ENCODE measurements at regions not wholly inside any gene's neighbourhood (a gene's known extent, or its start where the extent isn't known, plus 50 kb on each side); places are given as distances from the start of the nearest gene placed in this dataset.
"Not testable (repeated sequence)": the region's sequence is repeated elsewhere in the genome, so short reads cannot be mapped to it uniquely, and the experiment has no call there.

DNA sequence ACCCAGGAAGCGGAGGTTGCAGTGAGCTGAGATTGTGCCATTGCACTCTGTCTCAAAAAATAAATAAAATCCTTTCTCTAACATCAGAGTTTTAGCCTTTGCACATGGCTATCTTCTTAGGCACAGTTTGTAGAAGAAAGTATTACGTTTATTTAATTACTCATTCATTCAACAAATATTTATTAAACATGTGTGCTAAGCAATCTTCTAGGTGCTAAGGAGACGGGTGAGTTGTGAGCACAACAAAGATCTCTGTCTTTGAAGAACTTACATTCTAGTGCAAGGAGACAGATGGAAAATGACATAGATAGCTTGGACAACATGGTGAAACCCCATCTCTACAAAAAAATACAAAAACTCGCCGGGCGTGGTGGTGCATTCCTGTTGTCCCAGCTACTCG lies 122.3 kb upstream of the MYO10 start:
- no peaks in the 10 kb centered on the region for H3K4me1 Mint-ChIP-seq
- intact Hi-C loops (cut with micrococcal nuclease): no loop called here
- H3K4me3 Mint-ChIP-seq: no peak overlapping the region
- no peaks in the 10 kb centered on the region for H3K9me3 Mint-ChIP-seq
- H3K27me3 Mint-ChIP-seq: no peaks in the 10 kb centered on the region
- DNase-seq: no peak
- H3K27ac Mint-ChIP-seq: no peak overlapping the region
- no peaks in the 10 kb centered on the region for H3K36me3 Mint-ChIP-seq (ENCODE audit: low read depth)

GRCh38 chr5:17061973-17062470 lies 125.9 kb upstream of the MYO10 start:
- DNase-seq: no peak
- Mint-ChIP-seq H3K27me3 (no peaks in the 10 kb centered on the region), H3K36me3 (ENCODE audit: low read depth) (no peaks in the 10 kb centered on the region)

GRCh38 chr5:17062741-17063140 lies 126.7 kb upstream of the MYO10 start:
- H3K27ac Mint-ChIP-seq; DNase-seq; H3K36me3 Mint-ChIP-seq (ENCODE audit: low read depth); H3K4me1 Mint-ChIP-seq; intact Hi-C loops (cut with micrococcal nuclease); H3K9me3 Mint-ChIP-seq; H3K27me3 Mint-ChIP-seq; H3K4me3 Mint-ChIP-seq: not testable (repeated sequence)

More at GRCh38 chr5:17061973-17062470, 125.9 kb upstream of the MYO10 start:
- no peak overlapping the region for H3K27ac Mint-ChIP-seq
- no peak overlapping the region for H3K4me3 Mint-ChIP-seq
- peaks cover 6% of the 10 kb centered on the region for H3K9me3 Mint-ChIP-seq
- no peaks in the 10 kb centered on the region for H3K4me1 Mint-ChIP-seq
- intact Hi-C loops (cut with micrococcal nuclease): no loop called here

- H3K27me3 Mint-ChIP-seq: no peaks in the 10 kb centered on the region
- H3K9me3 Mint-ChIP-seq: peaks cover 6% of the 10 kb centered on the region
- no peaks in the 10 kb centered on the region for H3K36me3 Mint-ChIP-seq (ENCODE audit: low read depth)
- H3K4me3 Mint-ChIP-seq: no peak overlapping the region
- intact Hi-C loops (cut with micrococcal nuclease): no loop called here
- no peak for DNase-seq
- no peak overlapping the region for H3K27ac Mint-ChIP-seq
- H3K4me1 Mint-ChIP-seq: no peaks in the 10 kb centered on the region
Measured at GRCh38 chr5:17064241-17064640, 128.2 kb upstream of the MYO10 start.

- Mint-ChIP-seq H3K27me3 (no peaks in the 10 kb centered on the region), H3K36me3 (ENCODE audit: low read depth) (no peaks in the 10 kb centered on the region), H3K9me3 (peaks cover 6% of the 10 kb centered on the region), H3K4me1 (no peaks in the 10 kb centered on the region), H3K27ac (no peak overlapping the region), H3K4me3 (no peak overlapping the region)
- intact Hi-C loops (cut with micrococcal nuclease): no loop called here
- no peak for DNase-seq
Measured at GRCh38 chr5:17065458-17065857, 129.4 kb upstream of the MYO10 start.

GRCh38 chr5:17066026-17066425 lies 129.9 kb upstream of the MYO10 start:
- not testable (repeated sequence) for H3K9me3 Mint-ChIP-seq

DNA sequence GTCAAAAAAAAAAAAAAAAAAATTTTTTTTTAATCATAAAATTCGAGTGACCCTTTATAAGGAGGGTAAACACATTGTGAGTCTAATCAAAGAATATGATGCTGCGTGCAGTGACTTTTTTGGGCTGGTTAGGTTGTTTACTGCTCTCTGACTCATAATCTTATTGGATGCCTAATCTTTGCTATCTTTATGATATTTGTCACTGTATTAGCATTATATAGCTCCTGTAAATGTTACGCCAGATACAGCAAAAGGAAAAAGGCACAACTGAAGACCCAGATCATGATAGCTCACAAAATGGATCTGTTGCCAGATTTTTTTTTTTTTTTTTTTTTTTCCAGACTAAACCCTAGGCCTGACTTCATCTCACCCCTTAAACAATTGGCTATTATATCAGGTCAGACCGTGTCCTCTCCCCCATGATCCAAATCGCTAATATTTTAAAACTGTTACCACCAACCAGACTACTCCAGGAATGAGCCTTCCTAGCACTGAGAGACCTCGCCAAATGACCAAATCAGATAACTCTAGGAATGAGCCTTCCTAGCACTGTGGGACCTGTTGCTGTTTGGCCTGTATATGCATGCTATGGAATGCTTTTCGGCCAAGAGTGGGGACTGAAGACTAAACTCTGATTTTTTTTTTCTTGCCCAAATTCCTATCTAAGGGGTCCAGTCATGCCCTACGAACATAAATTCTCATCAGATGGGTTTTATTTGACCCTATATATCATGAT lies 131.7 kb upstream of the MYO10 start:
- intact Hi-C loops (cut with micrococcal nuclease): no loop called here
- no peaks in the 10 kb centered on the region for H3K36me3 Mint-ChIP-seq (ENCODE audit: low read depth)
- no peak for DNase-seq
- H3K4me3 Mint-ChIP-seq: no peak overlapping the region
- no peaks in the 10 kb centered on the region for H3K27me3 Mint-ChIP-seq
- no peak overlapping the region for H3K27ac Mint-ChIP-seq
- H3K9me3 Mint-ChIP-seq: peaks cover 6% of the 10 kb centered on the region
- no peaks in the 10 kb centered on the region for H3K4me1 Mint-ChIP-seq

More at GRCh38 chr5:17066026-17066425, 129.9 kb upstream of the MYO10 start:
- intact Hi-C loops (cut with micrococcal nuclease); H3K27ac Mint-ChIP-seq; DNase-seq; H3K4me1 Mint-ChIP-seq; H3K36me3 Mint-ChIP-seq (ENCODE audit: low read depth); H3K27me3 Mint-ChIP-seq; H3K4me3 Mint-ChIP-seq: not testable (repeated sequence)

GRCh38 chr5:17069995-17070511 lies 134.0 kb upstream of the MYO10 start:
- H3K4me3 Mint-ChIP-seq: no peak overlapping the region
- no peaks in the 10 kb centered on the region for H3K36me3 Mint-ChIP-seq (ENCODE audit: low read depth)
- H3K4me1 Mint-ChIP-seq: no peaks in the 10 kb centered on the region
- DNase-seq: no peak
- no peak overlapping the region for H3K27ac Mint-ChIP-seq
- intact Hi-C loops (cut with micrococcal nuclease): no loop called here
- no peaks in the 10 kb centered on the region for H3K27me3 Mint-ChIP-seq
- peaks cover 6% of the 10 kb centered on the region for H3K9me3 Mint-ChIP-seq

- Mint-ChIP-seq H3K4me1 (no peaks in the 10 kb centered on the region), H3K4me3 (no peak overlapping the region), H3K9me3 (peaks cover 4% of the 10 kb centered on the region), H3K36me3 (ENCODE audit: low read depth) (no peaks in the 10 kb centered on the region), H3K27ac (no peak overlapping the region), H3K27me3 (no peaks in the 10 kb centered on the region)
- intact Hi-C loops (cut with micrococcal nuclease): no loop called here
- DNase-seq: no peak
Measured at GRCh38 chr5:17070647-17071046, 134.6 kb upstream of the MYO10 start.

GRCh38 chr5:17075236-17075635 lies 139.1 kb upstream of the MYO10 start:
- DNase-seq: no peak
- H3K36me3 Mint-ChIP-seq (ENCODE audit: low read depth): no peaks in the 10 kb centered on the region
- H3K27me3 Mint-ChIP-seq: peaks cover 2% of the 10 kb centered on the region
- no peak overlapping the region for H3K4me3 Mint-ChIP-seq
- no peak overlapping the region for H3K27ac Mint-ChIP-seq
- H3K9me3 Mint-ChIP-seq: no peaks in the 10 kb centered on the region
- no peaks in the 10 kb centered on the region for H3K4me1 Mint-ChIP-seq
- intact Hi-C loops (cut with micrococcal nuclease): no loop called here

GRCh38 chr5:17076272-17076671 lies 140.2 kb upstream of the MYO10 start:
- H3K27me3 Mint-ChIP-seq: peaks cover 2% of the 10 kb centered on the region
- intact Hi-C loops (cut with micrococcal nuclease): no loop called here
- H3K36me3 Mint-ChIP-seq (ENCODE audit: low read depth): no peaks in the 10 kb centered on the region
- no peak for DNase-seq
- H3K4me1 Mint-ChIP-seq: no peaks in the 10 kb centered on the region
- no peak overlapping the region for H3K27ac Mint-ChIP-seq
- H3K4me3 Mint-ChIP-seq: no peak overlapping the region
- no peaks in the 10 kb centered on the region for H3K9me3 Mint-ChIP-seq

- Mint-ChIP-seq H3K4me1 (no peaks in the 10 kb centered on the region), H3K9me3 (no peaks in the 10 kb centered on the region), H3K36me3 (ENCODE audit: low read depth) (no peaks in the 10 kb centered on the region), H3K27ac (no peak overlapping the region), H3K4me3 (no peak overlapping the region), H3K27me3 (peaks cover 2% of the 10 kb centered on the region)
- no peak for DNase-seq
- intact Hi-C loops (cut with micrococcal nuclease): no loop called here
Measured at GRCh38 chr5:17077440-17078233, 139.8 kb upstream of the BASP1 start.

GRCh38 chr5:17079562-17079961 lies 137.9 kb upstream of the BASP1 start:
- Mint-ChIP-seq H3K4me1 (no peaks in the 10 kb centered on the region), H3K27me3 (peaks cover 2% of the 10 kb centered on the region), H3K27ac (no peak overlapping the region), H3K4me3 (no peak overlapping the region), H3K36me3 (ENCODE audit: low read depth) (no peaks in the 10 kb centered on the region), H3K9me3 (no peaks in the 10 kb centered on the region)
- no peak for DNase-seq
- intact Hi-C loops (cut with micrococcal nuclease): no loop called here

DNA sequence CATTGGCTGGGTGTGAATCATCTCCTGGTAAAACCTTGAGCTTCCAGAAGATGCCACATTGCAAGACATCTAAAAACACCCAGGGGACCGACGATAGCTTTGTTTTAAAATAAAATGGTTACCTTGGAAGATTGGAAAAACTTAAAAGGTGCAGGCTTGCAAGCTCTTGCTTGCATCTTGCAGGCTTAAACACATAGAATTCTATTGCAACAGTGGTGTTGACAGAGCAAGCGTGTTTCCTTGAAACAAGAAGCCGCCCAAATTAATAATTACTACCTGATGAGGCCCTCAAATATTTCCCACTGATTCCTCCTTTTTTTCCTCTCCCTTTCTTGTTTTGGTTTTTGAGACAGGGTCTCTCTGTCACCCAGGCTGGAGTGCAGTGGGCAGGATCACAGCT lies 137.1 kb upstream of the BASP1 start:
- Mint-ChIP-seq H3K4me1 (no peaks in the 10 kb centered on the region), H3K36me3 (ENCODE audit: low read depth) (no peaks in the 10 kb centered on the region), H3K27ac (no peak overlapping the region), H3K27me3 (peaks cover 2% of the 10 kb centered on the region), H3K9me3 (no peaks in the 10 kb centered on the region), H3K4me3 (no peak overlapping the region)
- no peak for DNase-seq
- intact Hi-C loops (cut with micrococcal nuclease): no loop called here

All from activated CD4-positive, alpha-beta T cell treated with anti-CD3 and anti-CD28 coated beads, Interleukin-2, amount 10 ng/mL, durations not matched to agents 24 days and 14 days (primary cell).